Glomerular visceral epithelial cell (primary cell): ENCODE measurements at regions not wholly inside any gene's neighbourhood (a gene's known extent, or its start where the extent isn't known, plus 50 kb on each side); places are given as distances from the start of the nearest gene placed in this dataset.
"Not testable (repeated sequence)": the region's sequence is repeated elsewhere in the genome, so short reads cannot be mapped to it uniquely, and the experiment has no call there.

ENCODE experiments used
- DNase-seq: peaks from one replicate; pipeline ENCODE4 v3.0.0-alpha.2; 2016; ENCODE audit errors: extremely low spot score

- DNase-seq = peak; percentile 82
Measured at GRCh38 chr12:17108877-17109541, 503.0 kb upstream of the LMO3 start.

GRCh38 chr12:17104801-17105200 is 498.8 kb upstream of the LMO3 start:
- no peak for DNase-seq

GRCh38 chr12:17097674-17098073 is 491.7 kb upstream of the LMO3 start:
- no peak for DNase-seq

- no peak for DNase-seq
Measured at GRCh38 chr12:17084831-17085230, 478.9 kb upstream of the LMO3 start.

- DNase-seq = no peak
Measured at GRCh38 chr12:17079251-17079909, 473.4 kb upstream of the LMO3 start.

- DNase-seq = no peak
Measured at GRCh38 chr12:17077594-17077993, 471.6 kb upstream of the LMO3 start.

GRCh38 chr12:17076811-17077210 is 470.8 kb upstream of the LMO3 start:
- DNase-seq = no peak

- peak; percentile 13 for DNase-seq
Measured at GRCh38 chr12:17076028-17076744, 470.2 kb upstream of the LMO3 start.

- DNase-seq = no peak
Measured at GRCh38 chr12:17064834-17065233, 458.9 kb upstream of the LMO3 start.

GRCh38 chr12:17062267-17063036 is 456.5 kb upstream of the LMO3 start:
- DNase-seq = peak; percentile 40

GRCh38 chr12:17060260-17060659 is 454.3 kb upstream of the LMO3 start:
- peak; percentile 46 for DNase-seq

GRCh38 chr12:17056546-17056945 is 450.6 kb upstream of the LMO3 start:
- no peak for DNase-seq

- DNase-seq = no peak
Measured at GRCh38 chr12:17038923-17039322, 433.0 kb upstream of the LMO3 start.

GRCh38 chr12:17035372-17035771 is 429.4 kb upstream of the LMO3 start:
- no peak for DNase-seq

GRCh38 chr12:17030338-17030737 is 424.4 kb upstream of the LMO3 start:
- no peak for DNase-seq

GRCh38 chr12:17028348-17028747 is 422.4 kb upstream of the LMO3 start:
- no peak for DNase-seq

- DNase-seq = not testable (repeated sequence)
Measured at GRCh38 chr12:17025424-17025823, 419.5 kb upstream of the LMO3 start.

- no peak for DNase-seq
Measured at GRCh38 chr12:17020765-17021164, 414.8 kb upstream of the LMO3 start.

GRCh38 chr12:17017402-17017801 is 411.4 kb upstream of the LMO3 start:
- peak; percentile 13 for DNase-seq

GRCh38 chr12:17016116-17016864 is 410.3 kb upstream of the LMO3 start:
- DNase-seq = peak; percentile 16

GRCh38 chr12:17015501-17015900 is 409.5 kb upstream of the LMO3 start:
- DNase-seq = no peak
